ENCODE measurements at regions not wholly inside any gene's neighbourhood (a gene's known extent, or its start where the extent isn't known, plus 50 kb on each side); places are given as distances from the start of the nearest gene placed in this dataset.

- ChIA-PET CTCF (ENCODE audit: low intra/inter-chr PET ratio, low total read pairs) (no interaction called here), POLR2A (no interaction called here)
- Histone ChIP-seq H3K27me3 (ENCODE audit: control insufficient read depth in 1 of 2, insufficient read depth in 2 of 2, low read length in 2 of 2) (no peaks in the 10 kb centered on the region), H2AFZ (ENCODE audit: low read length) (no peak overlapping the region), H4K20me1 (ENCODE audit: insufficient read depth, low read length) (no peaks in the 10 kb centered on the region), H3K79me2 (ENCODE audit: insufficient read depth, low read length) (no peaks in the 10 kb centered on the region), H3K9me3 (ENCODE audit: low read length) (no peaks in the 10 kb centered on the region), H3K36me3 (replicated peaks in 1 of 2; ENCODE audit: control insufficient read depth in 1 of 2, insufficient read depth in 2 of 2, low read length in 2 of 2) (no peaks in the 10 kb centered on the region), H3K27ac (ENCODE audit: extremely low read length, insufficient read depth, low read length) (no peak overlapping the region), H3K4me1 (ENCODE audit: insufficient read depth, low read length) (no peaks in the 10 kb centered on the region), H3K9ac (ENCODE audit: insufficient read depth, low read depth, low read length) (no peak overlapping the region), H3K4me2 (ENCODE audit: low read depth, low read length) (no peak overlapping the region), H3K4me3 (replicated peaks in 1 of 3; ENCODE audit: insufficient read depth in 1 of 3, low read depth in 2 of 3, low read length in 3 of 3) (no peak overlapping the region)
- intact Hi-C loops (cut with micrococcal nuclease; ENCODE audit: unreplicated experiment) (no loop called here), in situ Hi-C loops (cut with HindIII; ENCODE audit: extremely low pct_ligation_motif_present, low pct_unique_long_range_greater_than_20kb) (no loop called here)
- DNase-seq (ENCODE audit: low spot score), result no peak
- WGBS (ENCODE audit: low lambda C conversion rate), result 50% methylated on average over 1 of the region's 2 CpGs
- BruUV-seq (replicated peaks), result no TSS peak
- no peak for ATAC-seq
- TF ChIP-seq MAFK (conservative IDR thresholded peaks at IDR 0.05 in 1 of 2, IDR thresholded peaks at IDR 0.05 in 1 of 2; ENCODE audit: low read length in 2 of 2) (peak in 1 of 2 experiments; percentile 61; a peak in 2 of 4 replicates), HNF4G (IDR thresholded peaks at IDR 0.05; ENCODE audit: borderline replicate concordance, low read depth, low read length) (no peak), HNF4G (CRISPR knock-in tag; IDR thresholded peaks at IDR 0.05; ENCODE audit: borderline replicate concordance, low read depth) (no peak), ZFP90 (CRISPR knock-in tag; IDR thresholded peaks at IDR 0.05; ENCODE audit: borderline replicate concordance) (no peak), ZNF672 (CRISPR knock-in tag; IDR thresholded peaks at IDR 0.05) (no peak), KDM4B (CRISPR knock-in tag; IDR thresholded peaks at IDR 0.05) (no peak), ZNF143 (CRISPR knock-in tag; IDR thresholded peaks at IDR 0.05) (no peak), MAFF (IDR thresholded peaks at IDR 0.05; ENCODE audit: low read depth, low read length) (peak; percentile 27; the same call in 1 of the 2 replicates)
- TF ChIP-seq, protein P1, sequence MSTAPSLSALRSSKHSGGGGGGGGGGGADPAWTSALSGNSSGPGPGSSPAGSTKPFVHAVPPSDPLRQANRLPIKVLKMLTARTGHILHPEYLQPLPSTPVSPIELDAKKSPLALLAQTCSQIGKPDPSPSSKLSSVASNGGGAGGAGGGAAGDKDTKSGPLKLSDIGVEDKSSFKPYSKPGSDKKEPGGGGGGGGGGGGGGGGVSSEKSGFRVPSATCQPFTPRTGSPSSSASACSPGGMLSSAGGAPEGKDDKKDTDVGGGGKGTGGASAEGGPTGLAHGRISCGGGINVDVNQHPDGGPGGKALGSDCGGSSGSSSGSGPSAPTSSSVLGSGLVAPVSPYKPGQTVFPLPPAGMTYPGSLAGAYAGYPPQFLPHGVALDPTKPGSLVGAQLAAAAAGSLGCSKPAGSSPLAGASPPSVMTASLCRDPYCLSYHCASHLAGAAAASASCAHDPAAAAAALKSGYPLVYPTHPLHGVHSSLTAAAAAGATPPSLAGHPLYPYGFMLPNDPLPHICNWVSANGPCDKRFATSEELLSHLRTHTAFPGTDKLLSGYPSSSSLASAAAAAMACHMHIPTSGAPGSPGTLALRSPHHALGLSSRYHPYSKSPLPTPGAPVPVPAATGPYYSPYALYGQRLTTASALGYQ (CRISPR knock-in tag; IDR thresholded peaks at IDR 0.05), result no peak
- FAIRE-seq, result no peak
Observed at GRCh38 chr5:44252545-44252944, 136.7 kb downstream of the FGF10 start.

Measured in HepG2 (cell line).